IPS-NIHi7 (cell line): ENCODE measurements at regions not wholly inside any gene's neighbourhood (a gene's known extent, or its start where the extent isn't known, plus 50 kb on each side); places are given as distances from the start of the nearest gene placed in this dataset.
"Not testable (repeated sequence)": the region's sequence is repeated elsewhere in the genome, so short reads cannot be mapped to it uniquely, and the experiment has no call there.

Experiments
- DNase-seq: peaks from one replicate; pipeline ENCODE4 v3.0.0; 2012; ENCODE audit warnings: mixed read lengths; ENCODE audit errors: extremely low spot score

GRCh38 chr18:34352385-34353163 lies 127.9 kb upstream of the NOL4 start:
- no peak for DNase-seq

DNA sequence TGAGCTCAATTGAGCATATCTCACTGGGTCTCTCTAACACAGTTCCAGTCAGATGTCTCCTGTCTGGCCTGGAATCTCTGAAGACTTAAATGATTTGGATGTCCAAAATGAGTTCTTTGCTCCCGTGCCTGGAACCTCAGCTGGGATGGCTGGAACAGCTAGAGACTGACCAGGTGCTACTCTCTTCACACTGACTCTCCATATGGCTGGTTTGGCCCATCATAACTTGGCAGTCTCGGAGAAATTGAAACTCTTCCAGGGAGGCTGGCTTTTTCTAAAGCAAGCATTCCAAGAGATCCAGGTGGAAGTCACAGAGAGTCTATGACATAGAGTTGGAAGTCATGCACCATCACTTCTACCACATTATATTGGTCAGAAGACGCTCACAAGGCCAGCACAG lies 129.6 kb upstream of the NOL4 start:
- no peak for DNase-seq

DNA sequence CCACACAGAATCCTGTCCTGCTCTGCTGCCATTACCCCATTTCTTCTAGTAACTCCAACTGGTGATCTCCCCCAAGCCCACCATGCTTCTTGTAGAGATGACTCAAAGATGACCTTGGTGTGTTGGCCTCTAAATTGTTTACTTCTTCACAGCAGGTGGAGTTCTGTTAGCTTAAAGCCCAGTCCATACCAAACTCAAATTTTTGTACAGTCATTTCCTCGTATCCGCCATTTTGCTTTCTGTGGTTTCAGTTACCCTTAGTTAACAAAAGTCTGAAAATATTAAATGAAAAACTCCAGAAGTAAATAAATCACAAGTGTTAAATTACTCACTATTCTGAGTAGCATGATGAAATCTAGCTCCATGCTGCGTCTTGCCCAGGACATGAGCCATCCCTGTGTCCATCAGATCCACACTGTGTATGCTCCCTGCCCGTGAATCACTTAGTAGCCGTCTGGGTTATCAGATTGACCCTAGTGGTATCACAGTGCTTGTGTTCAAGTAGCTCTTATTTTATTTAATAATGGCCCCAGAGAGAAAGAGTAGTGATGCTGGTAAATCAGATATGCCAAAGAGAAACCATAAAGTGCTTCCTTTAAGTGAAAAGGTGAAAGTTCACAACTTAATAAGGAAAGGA lies 133.3 kb upstream of the NOL4 start:
- no peak for DNase-seq

DNA sequence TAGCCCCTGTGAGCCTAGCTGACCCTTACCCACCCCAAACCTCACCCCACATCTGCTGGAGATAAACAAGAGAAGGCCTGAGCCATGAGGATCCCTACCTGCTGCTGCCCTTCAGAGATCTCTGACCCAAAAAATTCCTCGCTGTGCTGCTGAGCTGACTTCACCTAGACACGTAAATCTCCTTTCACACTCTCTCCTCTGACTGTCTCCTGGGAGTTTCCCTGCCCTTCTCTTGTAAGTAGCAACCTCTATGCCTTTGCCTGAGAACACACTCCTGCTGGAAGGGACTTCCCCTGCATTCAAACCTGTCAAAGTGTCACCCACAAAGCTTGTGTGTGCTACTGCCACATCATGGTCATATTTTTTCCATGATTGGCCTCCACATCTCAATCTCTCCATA lies 134.2 kb upstream of the NOL4 start:
- no peak for DNase-seq

GRCh38 chr18:34364699-34365098 lies 140.0 kb upstream of the NOL4 start:
- DNase-seq: no peak

- DNase-seq: no peak
These were observed 146.1 kb upstream of the NOL4 start for GRCh38 chr18:34370704-34371395.

- DNase-seq: no peak
These were observed 155.6 kb upstream of the NOL4 start for GRCh38 chr18:34380326-34380725.

DNA sequence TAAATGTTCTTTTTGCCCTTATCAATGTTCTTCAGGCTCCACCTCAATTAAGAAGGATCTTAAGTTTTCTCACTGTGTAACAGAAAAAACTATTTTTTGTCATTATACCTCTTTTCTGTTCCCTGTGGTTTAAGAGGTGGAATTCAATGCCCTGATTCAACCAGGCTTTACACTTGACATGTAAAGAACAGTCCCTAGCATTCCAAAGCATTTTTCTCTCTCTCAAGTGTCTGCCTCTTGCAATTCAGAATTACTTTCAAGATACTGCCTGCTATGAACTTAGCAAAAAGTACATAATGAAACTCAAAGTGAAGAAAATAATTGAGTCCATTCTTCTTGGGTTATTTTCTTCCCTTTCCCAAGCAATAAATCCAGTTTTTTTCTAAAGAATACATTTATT lies 160.6 kb upstream of the NOL4 start:
- DNase-seq: no peak

GRCh38 chr18:34386803-34387202 lies 162.1 kb upstream of the NOL4 start:
- DNase-seq: no peak

DNA sequence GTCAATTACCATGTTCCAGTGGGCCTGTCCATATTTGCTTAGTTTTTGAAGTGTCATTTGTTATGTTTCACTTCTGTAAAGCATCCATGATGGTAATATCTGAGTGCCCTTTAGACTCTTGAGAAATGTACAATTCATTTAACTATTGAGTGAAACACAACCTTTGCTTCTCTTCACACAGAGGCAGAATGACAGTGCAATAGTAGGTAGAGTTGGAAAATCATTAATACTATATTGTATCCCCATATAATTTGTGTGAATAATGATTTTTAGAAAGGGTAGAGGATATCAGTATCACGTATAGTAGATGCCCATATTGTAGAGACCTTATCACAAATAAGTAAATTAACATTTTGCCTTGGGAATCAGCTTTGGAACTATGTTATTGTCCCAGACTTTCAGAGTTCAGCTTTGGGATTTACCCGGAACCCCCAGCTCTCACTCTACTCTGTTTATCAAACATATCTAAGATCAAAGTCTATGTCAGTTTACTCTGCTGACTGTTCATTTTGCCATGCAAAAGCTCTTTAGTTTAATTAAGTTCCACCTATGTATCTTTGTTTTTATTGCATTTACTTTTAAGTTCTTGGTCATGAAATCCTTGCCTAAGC lies 172.7 kb upstream of the NOL4 start:
- no peak for DNase-seq

DNA sequence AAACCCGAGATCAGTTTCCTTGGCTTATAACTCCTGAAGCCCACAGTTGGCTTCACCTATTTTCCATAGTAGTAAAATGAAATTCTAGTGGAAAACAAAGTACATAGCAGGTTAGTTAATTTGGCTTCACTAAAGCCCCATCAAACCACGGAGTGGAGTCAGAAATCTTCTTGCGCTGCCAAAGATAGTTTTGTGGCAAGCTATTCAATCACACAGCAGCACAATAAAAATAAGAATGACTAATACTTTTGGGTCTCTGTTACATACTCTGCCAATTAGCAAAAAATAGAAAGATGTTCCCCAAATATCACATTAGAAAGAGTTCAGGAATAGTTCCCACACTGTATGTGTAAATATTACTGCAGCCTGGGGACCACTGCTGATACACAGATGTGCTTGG lies 175.2 kb upstream of the NOL4 start:
- no peak for DNase-seq

DNA sequence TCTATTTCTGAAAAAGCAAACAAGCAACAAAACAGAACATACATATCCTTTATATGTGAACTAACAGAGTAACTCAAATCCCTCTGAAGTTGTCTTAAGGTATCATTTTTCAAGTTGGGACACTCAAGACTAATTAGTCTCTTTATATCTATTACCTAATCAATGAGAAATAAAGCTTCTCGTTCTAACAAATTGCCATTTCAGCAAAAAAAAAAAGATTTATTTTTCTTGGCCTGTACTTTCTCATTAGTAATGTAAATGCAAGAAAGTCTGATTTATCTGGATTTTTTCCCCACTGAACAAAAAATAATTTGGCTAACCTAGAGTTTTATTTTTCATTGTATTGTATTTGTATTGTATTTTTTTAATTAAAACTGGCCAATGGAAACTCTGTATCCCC lies 176.1 kb upstream of the NOL4 start:
- DNase-seq: no peak

DNA sequence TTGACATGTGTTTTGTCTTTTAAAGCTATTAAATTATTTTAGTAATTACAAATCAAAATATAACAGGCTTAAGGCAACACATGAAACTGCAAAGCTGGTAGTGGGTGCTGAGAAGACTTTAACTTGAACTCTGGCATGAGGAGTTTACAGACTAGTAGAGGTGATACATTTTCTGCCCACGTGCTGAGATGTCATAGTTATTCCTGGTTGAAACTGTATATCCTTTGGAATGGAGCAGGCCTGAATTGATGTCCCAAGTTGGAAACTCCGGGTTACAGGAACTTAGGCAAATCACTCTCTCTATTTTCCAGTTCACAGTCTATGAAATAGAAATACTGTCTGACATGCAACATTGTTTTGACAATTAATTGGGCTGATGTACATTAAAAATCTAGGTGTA lies 177.1 kb upstream of the NOL4 start:
- no peak for DNase-seq

- DNase-seq: not testable (repeated sequence)
These were observed 182.8 kb upstream of the NOL4 start for GRCh38 chr18:34407471-34407870.

GRCh38 chr18:34411952-34412351 lies 187.2 kb upstream of the NOL4 start:
- no peak for DNase-seq

- no peak for DNase-seq
These were observed 206.3 kb upstream of the NOL4 start for GRCh38 chr18:34431042-34431441.

DNA sequence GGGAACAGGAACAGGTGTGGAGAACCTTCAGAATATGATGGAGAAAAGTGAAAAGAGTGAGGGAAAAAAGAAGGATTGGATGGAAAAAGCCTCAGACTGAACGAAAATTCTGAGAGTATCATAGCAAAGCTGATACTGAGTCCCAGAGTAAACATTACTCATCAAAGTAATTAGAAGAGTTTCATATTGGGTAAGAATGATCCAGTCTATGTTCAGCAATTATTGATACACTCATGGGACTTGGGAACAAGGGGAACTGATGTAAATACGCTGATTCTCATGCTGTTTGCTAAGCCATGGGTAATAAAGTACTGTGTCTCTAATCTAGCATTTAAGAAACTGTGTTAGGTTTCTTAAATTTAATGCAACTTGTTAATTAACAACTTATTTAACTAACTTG lies 219.9 kb upstream of the NOL4 start:
- no peak for DNase-seq

GRCh38 chr18:34448662-34449061 lies 223.9 kb upstream of the NOL4 start:
- DNase-seq: no peak

DNA sequence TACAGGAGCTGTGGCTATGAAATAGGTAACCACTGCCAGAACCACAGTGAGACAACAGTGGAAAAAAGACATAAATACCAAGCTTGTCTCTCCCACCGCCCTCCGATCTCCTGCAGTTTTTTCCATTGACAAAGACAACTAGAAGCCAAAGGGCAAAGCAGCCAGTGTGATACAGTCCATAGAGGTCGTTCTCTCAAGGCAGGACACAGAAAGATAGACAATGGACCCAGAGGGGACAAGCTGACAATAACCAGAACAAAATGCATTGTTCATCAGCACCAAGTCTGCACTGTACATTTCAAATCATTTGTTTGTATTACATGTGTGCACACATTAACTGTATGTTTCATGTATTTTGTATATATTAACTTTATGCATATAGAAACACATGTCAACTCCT lies 233.0 kb upstream of the NOL4 start:
- DNase-seq: no peak

GRCh38 chr18:34458410-34458977 lies 233.8 kb upstream of the NOL4 start:
- DNase-seq: no peak

GRCh38 chr18:34461266-34461665 lies 236.6 kb upstream of the NOL4 start:
- no peak for DNase-seq

GRCh38 chr18:34467058-34467457 lies 242.3 kb upstream of the NOL4 start:
- no peak for DNase-seq
